OCI-LY3 (cell line): ENCODE measurements at regions not wholly inside any gene's neighbourhood (a gene's known extent, or its start where the extent isn't known, plus 50 kb on each side); places are given as distances from the start of the nearest gene placed in this dataset.

Experiments
- EZH2phosphoT487 ChIP-seq: fragments of 200-600 bp; shearing (Covaris generic); IDR thresholded peaks from 2 replicates; pipeline ENCODE4 v1.6.1; 2018; ENCODE audit warnings: antibody characterized with exemption, mixed run types, low read depth
- TF ChIP-seq, protein P1 (sequence below): fragments of 200-600, 300-600 bp; sonication (generic); IDR thresholded peaks from 2 replicates; pipeline ENCODE4 v1.5.1; 2014; ENCODE audit warnings: antibody characterized with exemption, low read length, low read depth

DNA sequence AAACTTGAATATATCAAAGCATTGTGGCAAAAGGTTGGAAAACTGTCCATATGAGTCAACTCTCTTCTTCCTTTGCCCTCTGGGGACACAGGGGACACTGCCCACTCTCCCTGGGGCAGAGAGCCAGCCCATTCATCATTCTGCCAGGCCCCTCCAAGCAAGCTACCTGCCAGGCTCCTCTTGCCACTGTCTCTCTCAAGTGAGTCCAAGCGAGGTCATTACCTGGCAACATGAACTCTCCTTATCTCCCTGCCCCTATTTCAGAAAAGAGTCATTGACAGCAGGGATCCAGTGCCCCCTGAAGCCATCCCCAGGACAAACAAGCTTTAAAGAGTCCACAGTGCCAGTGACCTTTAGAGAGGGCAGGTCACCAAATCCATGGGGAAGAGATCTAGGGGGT is 312.7 kb upstream of the PPARGC1A start:
- TF ChIP-seq, protein P1, sequence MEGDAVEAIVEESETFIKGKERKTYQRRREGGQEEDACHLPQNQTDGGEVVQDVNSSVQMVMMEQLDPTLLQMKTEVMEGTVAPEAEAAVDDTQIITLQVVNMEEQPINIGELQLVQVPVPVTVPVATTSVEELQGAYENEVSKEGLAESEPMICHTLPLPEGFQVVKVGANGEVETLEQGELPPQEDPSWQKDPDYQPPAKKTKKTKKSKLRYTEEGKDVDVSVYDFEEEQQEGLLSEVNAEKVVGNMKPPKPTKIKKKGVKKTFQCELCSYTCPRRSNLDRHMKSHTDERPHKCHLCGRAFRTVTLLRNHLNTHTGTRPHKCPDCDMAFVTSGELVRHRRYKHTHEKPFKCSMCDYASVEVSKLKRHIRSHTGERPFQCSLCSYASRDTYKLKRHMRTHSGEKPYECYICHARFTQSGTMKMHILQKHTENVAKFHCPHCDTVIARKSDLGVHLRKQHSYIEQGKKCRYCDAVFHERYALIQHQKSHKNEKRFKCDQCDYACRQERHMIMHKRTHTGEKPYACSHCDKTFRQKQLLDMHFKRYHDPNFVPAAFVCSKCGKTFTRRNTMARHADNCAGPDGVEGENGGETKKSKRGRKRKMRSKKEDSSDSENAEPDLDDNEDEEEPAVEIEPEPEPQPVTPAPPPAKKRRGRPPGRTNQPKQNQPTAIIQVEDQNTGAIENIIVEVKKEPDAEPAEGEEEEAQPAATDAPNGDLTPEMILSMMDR = no peak
- no peak for TF ChIP-seq EZH2phosphoT487
